ENCODE measurements at regions not wholly inside any gene's neighbourhood (a gene's known extent, or its start where the extent isn't known, plus 50 kb on each side); places are given as distances from the start of the nearest gene placed in this dataset.

GRCh38 chr5:73355108-73355507 is 93.5 kb downstream of the FOXD1 start:
- TF ChIP-seq CTCF (IDR thresholded peaks at IDR 0.05) = no peak
- TF ChIP-seq POLR2AphosphoS5 (IDR thresholded peaks at IDR 0.05; ENCODE audit: insufficient read depth in 1 of 2, low read depth in 1 of 2) = no peak
- no peak for TF ChIP-seq POLR2A (IDR thresholded peaks at IDR 0.05)
